ENCODE measurements at regions not wholly inside any gene's neighbourhood (a gene's known extent, or its start where the extent isn't known, plus 50 kb on each side); places are given as distances from the start of the nearest gene placed in this dataset.

DNA sequence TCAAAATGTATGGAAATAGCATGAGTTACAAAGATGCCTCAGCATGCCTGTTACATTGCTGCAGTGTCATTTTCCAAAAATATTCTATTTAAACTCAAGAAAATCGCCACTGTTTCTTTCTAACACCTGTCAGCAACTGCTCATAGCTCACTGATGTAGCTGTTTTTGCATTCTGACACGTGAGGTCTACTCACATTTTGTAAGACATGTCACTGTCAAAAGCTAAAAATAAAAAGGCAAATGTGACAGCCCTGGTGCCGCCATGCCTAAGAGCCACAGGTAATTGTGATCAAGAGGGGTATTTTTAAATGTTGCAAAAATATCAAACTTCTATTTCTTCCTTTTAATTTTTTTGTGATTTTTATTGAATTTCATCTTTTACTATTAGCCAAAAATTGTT is 556.2 kb upstream of the TMPRSS15 start:
- Histone ChIP-seq H3K36me3 (ENCODE audit: insufficient read depth, low read length) (no peaks in the 10 kb centered on the region), H3K79me2 (ENCODE audit: insufficient read depth, low read depth, low read length) (no peaks in the 10 kb centered on the region), H3K4me1 (ENCODE audit: insufficient read depth, low read length, poor library complexity, severe bottlenecking) (no peaks in the 10 kb centered on the region), H3K4me3 (ENCODE audit: low read depth, low read length, poor library complexity, severe bottlenecking) (no peak overlapping the region), H3K4me2 (ENCODE audit: low read length) (no peak overlapping the region), H2AFZ (ENCODE audit: low read length) (no peak overlapping the region), H3K9me2 (ENCODE audit: insufficient read depth, low read length) (no peaks in the 10 kb centered on the region), H3K9me3 (ENCODE audit: low read length) (no peaks in the 10 kb centered on the region), H3K27ac (ENCODE audit: low read depth, low read length, poor library complexity, severe bottlenecking) (no peak overlapping the region), H4K20me1 (ENCODE audit: insufficient read depth, low read length) (no peaks in the 10 kb centered on the region)
- BruUV-seq (replicated peaks), result no TSS peak
- ChIA-PET POLR2A (interaction anchor here (0.6 to 1.3 kb wide), 5 partner anchors 11 to 443 kb away, joined by 3 to 4 read pairs (median 3); no protein-coding TSS in a partner anchor), CTCF (ENCODE audit: unreplicated experiment) (no interaction called here)
- intact Hi-C loops (cut with micrococcal nuclease; ENCODE audit: unreplicated experiment), result no loop called here
- TF ChIP-seq, protein P1, sequence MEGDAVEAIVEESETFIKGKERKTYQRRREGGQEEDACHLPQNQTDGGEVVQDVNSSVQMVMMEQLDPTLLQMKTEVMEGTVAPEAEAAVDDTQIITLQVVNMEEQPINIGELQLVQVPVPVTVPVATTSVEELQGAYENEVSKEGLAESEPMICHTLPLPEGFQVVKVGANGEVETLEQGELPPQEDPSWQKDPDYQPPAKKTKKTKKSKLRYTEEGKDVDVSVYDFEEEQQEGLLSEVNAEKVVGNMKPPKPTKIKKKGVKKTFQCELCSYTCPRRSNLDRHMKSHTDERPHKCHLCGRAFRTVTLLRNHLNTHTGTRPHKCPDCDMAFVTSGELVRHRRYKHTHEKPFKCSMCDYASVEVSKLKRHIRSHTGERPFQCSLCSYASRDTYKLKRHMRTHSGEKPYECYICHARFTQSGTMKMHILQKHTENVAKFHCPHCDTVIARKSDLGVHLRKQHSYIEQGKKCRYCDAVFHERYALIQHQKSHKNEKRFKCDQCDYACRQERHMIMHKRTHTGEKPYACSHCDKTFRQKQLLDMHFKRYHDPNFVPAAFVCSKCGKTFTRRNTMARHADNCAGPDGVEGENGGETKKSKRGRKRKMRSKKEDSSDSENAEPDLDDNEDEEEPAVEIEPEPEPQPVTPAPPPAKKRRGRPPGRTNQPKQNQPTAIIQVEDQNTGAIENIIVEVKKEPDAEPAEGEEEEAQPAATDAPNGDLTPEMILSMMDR (conservative IDR thresholded peaks at IDR 0.05; ENCODE audit: low read length), result no peak
- no peak for TF ChIP-seq EZH2phosphoT487 (IDR thresholded peaks at IDR 0.05; ENCODE audit: borderline replicate concordance, low read depth, low read length)
- DNase-seq (ENCODE audit: low spot score), result no peak

DNA sequence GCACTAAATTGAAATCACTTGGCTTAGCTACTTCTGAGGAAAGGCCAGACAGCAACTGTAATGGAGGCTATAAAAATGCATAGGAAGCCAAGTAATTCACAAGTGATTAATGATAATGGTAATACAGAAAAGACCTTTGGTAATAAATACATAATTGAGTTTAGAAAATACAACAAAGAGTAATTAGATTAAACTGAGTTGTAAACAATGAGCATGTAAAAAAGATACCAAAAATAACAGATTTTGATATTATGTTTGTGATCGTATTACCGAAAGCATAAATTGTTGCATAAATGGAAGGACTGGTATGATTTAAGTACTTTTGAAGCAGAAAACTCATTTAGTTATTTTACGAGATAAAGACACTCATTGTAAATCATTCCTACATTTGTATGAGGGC is 556.7 kb upstream of the TMPRSS15 start:
- CTCF ChIA-PET (ENCODE audit: unreplicated experiment), result no interaction called here
- TF ChIP-seq, protein P1 (conservative IDR thresholded peaks at IDR 0.05; ENCODE audit: low read length), result no peak
- TF ChIP-seq EZH2phosphoT487 (IDR thresholded peaks at IDR 0.05; ENCODE audit: borderline replicate concordance, low read depth, low read length), result no peak
- intact Hi-C loops (cut with micrococcal nuclease; ENCODE audit: unreplicated experiment), result no loop called here

DNA sequence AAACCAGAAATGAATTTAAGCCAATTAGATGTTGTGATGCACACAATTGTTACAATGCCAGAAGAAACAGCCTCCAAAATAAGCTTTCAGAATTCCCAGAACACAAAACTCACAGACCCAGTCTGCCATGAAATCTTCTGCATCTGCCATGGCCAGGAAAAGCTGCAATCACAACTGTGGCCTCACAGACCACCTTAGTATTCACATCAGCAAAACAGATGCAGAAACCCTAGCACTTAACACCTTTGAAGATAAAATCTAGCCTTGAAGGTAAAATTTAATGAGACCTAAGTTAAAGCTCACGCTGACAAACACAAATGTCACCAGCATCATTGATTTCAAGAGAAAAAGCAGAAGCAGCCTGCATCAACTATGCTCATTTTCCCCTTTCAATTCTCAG is 566.8 kb upstream of the TMPRSS15 start:
- Histone ChIP-seq H3K9me2 (ENCODE audit: insufficient read depth, low read length) (no peaks in the 10 kb centered on the region), H4K20me1 (ENCODE audit: insufficient read depth, low read length) (no peaks in the 10 kb centered on the region), H3K27ac (ENCODE audit: low read depth, low read length, poor library complexity, severe bottlenecking) (no peak overlapping the region), H3K4me2 (ENCODE audit: low read length) (no peak overlapping the region), H3K4me1 (ENCODE audit: insufficient read depth, low read length, poor library complexity, severe bottlenecking) (no peaks in the 10 kb centered on the region), H2AFZ (ENCODE audit: low read length) (no peak overlapping the region), H3K9me3 (ENCODE audit: low read length) (no peaks in the 10 kb centered on the region), H3K36me3 (ENCODE audit: insufficient read depth, low read length) (no peaks in the 10 kb centered on the region), H3K79me2 (ENCODE audit: insufficient read depth, low read depth, low read length) (no peaks in the 10 kb centered on the region), H3K4me3 (ENCODE audit: low read depth, low read length, poor library complexity, severe bottlenecking) (no peak overlapping the region)
- DNase-seq (ENCODE audit: low spot score), result no peak
- intact Hi-C loops (cut with micrococcal nuclease; ENCODE audit: unreplicated experiment), result no loop called here
- ChIA-PET POLR2A (interaction anchor here (0.6 kb wide), 1 partner anchor 19 kb away, joined by 3 read pairs; no protein-coding TSS in a partner anchor), CTCF (ENCODE audit: unreplicated experiment) (no interaction called here)
- no TSS peak for BruUV-seq (replicated peaks)
- TF ChIP-seq EZH2phosphoT487 (IDR thresholded peaks at IDR 0.05; ENCODE audit: borderline replicate concordance, low read depth, low read length), result no peak
- TF ChIP-seq, protein P1 (conservative IDR thresholded peaks at IDR 0.05; ENCODE audit: low read length), result no peak

More for the DNA sequence above, 556.7 kb upstream of the TMPRSS15 start:
- Histone ChIP-seq H3K27ac (ENCODE audit: low read depth, low read length, poor library complexity, severe bottlenecking) (no peak overlapping the region), H3K36me3 (ENCODE audit: insufficient read depth, low read length) (no peaks in the 10 kb centered on the region), H3K4me3 (ENCODE audit: low read depth, low read length, poor library complexity, severe bottlenecking) (no peak overlapping the region), H3K9me2 (ENCODE audit: insufficient read depth, low read length) (no peaks in the 10 kb centered on the region), H3K9me3 (ENCODE audit: low read length) (no peaks in the 10 kb centered on the region), H4K20me1 (ENCODE audit: insufficient read depth, low read length) (no peaks in the 10 kb centered on the region), H3K4me2 (ENCODE audit: low read length) (no peak overlapping the region), H3K79me2 (ENCODE audit: insufficient read depth, low read depth, low read length) (no peaks in the 10 kb centered on the region), H3K4me1 (ENCODE audit: insufficient read depth, low read length, poor library complexity, severe bottlenecking) (no peaks in the 10 kb centered on the region), H2AFZ (ENCODE audit: low read length) (no peak overlapping the region)
- POLR2A ChIA-PET, result interaction anchor here (1.0 kb wide), 1 partner anchor 11 kb away, joined by 3 read pairs; no protein-coding TSS in a partner anchor
- no TSS peak for BruUV-seq (replicated peaks)
- DNase-seq (ENCODE audit: low spot score), result no peak

All from OCI-LY7 (cell line).